Muscle of back (tissue), 3 donors: ENCODE measurements at regions not wholly inside any gene's neighbourhood (a gene's known extent, or its start where the extent isn't known, plus 50 kb on each side); places are given as distances from the start of the nearest gene placed in this dataset.

ENCODE experiments used
- DNase-seq, 3 donors: peaks; one replicate each; pipeline versions ENCODE4 v3.0.0 to v3.0.0-alpha.2; 2013

DNA sequence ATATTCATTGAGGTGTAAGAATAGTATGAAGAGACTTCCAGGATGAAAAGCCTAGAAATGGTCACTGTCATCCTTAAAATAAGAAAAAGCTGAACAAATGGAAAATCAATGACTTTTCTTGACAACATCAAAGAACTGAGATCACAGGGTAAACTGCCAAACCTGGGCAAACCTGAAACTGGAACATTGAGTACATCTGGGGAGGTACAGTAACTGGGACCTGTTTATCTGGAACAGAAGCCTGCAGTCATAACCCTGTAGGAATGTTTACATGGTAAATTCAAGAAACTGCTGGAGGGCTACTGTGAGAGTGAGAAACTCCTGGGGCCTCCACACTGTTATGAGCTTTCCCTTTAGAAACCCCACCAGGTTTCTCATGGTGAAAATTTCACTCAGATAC lies 130.1 kb upstream of the PIRT start:
- no peak for DNase-seq

DNA sequence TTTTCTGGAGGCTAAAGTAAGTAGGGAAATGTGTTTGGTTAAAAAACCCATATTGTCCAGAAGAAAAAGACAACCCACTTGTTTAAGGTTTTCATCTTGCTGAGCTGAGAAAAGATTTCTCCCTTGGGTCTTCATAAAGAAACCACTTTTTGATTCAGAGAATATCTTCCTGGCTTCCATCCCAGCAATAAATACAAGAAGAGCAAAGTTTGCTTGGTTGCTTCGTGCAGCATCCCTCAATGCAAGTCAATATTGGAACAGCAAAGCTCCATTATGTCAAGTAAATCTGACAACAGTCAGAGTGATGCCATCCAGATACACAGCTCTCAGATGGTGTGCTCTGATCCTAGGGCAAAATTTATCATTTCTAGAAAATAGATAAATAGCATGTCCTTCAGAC lies 118.9 kb upstream of the PIRT start:
- peak in 2 of 3 donors; percentile 1 to 12 for DNase-seq

DNA sequence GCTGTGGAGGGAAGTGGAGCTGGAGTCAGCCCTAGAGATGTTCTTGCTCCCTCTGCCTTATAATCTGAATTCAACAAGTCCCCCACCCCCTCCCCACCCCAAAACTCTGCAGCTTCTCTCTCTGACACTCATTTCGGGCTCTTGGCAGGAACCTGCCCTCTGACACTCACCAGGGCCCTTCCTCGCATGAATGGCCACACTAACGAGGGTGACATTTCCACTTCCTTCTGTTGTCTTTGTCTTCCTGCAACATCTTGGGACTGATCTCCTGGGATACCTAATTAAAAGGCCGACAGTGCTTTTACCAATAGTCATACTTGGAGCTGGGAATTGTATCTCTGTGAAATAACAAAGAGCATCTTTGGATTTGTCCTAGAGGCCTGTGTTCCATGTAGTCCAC lies 106.9 kb upstream of the PIRT start:
- no peak for DNase-seq

DNA sequence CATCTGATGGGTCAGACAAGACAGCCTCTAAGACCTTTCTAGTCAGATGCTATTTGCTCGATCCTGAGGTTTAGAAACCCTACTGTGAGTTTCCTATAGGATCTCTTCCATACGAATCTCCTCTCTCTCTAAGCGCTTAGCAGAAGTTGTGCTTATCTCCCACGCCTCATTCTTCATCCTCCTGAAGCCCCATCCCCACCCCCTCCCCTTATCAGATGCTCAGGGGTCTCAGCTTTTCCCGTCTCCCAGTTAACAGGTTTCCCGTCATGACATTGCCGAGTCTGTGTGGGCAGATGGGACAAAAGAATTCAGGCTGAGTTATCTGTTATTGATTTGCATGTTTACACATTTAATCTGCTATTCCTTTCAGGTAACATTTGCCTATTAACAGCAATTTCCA lies 99.0 kb upstream of the PIRT start:
- no peak for DNase-seq

DNA sequence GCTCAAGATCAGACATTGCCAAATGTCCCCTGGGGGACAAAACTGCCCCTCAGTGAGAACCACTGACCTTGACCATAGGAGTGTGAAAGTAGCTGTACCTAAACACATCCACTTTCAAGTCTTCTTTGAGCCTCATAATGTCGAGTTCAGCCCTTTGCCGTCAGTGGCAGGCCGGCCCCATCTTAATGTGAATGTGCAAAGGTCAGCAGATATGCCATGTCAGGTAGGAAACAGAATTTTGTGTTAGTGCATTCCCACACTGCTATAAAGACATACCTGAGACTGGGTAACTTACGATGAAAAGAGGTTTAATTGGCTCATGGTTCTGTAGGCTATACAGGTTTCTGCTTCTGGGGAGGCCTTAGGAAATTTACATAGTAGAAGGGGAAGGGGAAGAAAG lies 95.1 kb upstream of the PIRT start:
- no peak for DNase-seq

DNA sequence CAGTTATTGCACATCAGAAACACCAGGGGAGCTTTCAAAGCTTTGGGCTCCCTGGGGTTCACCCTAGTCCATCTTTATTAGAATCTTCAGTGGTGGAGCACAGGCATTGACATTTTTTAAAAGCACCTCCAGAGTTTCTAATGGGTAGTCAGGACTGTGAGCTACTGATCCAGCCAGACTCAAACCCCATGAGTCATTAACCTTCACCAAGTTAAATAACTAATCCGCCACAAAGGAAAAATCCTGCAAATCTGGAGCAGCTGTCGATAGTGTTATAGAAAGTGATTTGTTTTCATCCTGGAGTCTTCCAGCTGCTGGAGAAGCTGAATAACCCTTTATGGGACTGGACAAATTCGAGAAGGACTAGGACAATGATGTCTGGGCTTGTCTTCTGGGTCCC lies 93.2 kb upstream of the PIRT start:
- DNase-seq: no peak

DNA sequence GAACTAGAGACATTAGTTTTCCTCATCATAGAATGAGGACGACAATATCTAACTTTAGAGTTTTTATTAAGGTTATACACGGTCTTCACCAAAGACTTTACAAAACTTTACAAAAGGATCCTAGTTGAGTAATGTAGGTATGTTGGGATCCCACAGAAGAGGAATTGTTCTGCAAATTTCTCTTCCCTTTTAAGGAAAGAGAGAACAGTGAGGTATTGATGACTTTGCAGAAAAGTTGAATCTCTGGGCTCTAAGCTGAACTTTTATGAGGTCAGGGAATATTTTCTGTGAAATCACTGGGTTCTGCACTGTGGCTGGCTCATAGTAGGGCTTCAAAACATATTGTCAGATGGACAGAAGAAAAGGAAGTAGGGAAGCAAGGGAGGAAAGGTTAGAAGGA lies 89.8 kb upstream of the PIRT start:
- DNase-seq: no peak

DNA sequence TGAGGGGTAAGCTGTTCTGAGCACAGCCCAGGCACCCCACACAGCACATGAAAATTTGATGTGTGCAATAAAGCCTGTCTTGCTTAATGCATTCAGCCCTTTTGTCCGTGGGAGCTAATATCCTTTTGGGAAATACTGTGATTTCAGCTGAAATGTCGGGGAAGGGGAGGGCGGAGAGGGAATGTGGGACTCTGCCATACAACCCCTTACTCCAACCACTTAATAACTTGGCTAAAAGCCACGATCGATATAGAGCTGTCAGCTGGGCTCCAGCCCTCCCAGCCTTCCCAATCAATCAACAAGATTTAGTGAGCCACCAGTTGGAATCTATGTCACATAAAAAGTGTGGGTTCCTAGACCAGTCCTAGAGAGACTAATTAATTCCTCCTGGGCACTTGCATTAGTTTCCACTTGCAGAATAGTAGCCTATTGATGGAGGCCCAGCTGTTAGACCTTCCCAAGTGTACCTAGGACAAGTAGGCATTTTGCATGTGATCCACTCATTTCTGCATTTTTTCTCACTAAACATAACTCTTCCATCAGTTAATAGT lies 82.7 kb upstream of the PIRT start:
- DNase-seq: no peak

DNA sequence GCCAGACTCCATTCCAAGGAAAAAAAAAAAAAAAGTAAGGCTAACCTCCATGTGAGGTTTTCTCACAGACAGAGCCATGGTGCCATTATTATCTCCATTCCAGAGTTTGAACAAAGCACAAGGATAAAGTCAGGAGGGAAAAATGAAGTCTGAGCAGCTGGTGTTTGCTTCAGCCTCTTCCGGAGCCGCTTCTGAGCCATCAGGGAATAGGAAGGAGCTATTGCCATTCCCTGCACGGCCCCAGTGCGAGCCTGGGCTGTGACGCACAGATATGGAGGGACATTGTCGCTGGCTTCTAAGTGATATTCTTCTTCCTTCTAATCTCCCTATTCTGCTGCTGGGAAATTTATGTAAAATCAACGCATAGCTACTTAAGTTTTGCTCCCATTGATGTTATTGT lies 69.5 kb upstream of the PIRT start:
- peak in 1 of 3 donors; percentile 32 for DNase-seq

DNA sequence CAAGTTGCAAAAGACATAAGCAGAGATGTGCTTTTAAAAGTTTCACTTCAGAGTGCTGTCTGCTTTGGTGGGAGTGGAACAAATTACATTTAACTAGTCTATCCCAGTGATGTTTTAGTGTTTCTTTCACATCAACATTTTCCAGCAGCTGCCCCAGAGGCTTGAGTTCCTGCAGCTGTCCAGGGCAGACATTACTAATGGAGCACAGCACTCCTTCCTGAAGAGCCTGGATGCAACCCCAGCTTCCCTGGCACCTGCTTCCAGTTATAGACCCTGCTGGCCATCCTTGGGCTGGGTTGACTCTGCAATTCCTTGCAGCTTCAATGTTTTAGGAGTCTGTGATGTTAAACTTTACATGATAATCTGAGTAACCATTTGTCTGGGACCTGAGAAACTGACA lies 61.4 kb upstream of the PIRT start:
- peak in 2 of 3 donors; percentile 25 to 61 for DNase-seq

DNA sequence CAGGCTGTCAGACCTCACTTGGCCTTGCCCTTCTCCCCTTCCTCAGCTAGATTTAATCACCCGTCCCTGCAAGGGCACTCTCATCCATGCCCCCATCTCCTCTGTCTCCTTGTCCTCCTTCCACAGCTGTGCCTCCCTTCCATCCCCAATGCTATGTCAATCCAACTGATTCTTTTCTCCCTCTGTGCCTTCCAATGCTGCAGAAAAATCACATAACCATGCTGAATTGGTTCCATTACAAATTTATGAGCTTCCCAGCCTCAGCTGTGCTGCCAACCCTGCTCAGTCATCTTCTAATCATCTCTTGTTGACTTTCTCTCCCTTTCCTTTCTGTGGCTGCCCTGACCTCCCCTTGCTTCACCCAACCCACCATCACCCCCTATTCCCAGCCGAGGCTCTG lies 56.3 kb upstream of the PIRT start:
- no peak for DNase-seq

DNA sequence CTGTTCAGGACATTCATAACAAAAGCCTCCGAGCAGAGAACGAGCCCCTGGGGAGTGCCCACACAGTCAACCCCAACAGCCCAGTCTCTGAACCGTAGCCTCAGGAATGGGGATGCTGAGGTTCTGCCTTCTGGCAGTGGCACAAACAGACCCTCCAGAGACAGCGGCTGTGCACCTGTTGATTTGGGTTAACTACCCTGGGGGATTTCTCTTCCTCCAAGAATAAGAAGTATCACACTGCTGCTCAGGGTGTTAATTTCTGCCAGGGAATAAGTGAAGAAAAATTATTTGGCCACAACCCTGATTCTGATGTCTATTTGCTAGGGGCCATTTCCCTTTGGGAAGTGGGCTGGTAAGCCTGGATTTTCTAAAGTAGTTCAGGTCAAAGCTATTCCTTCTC lies 51.0 kb upstream of the PIRT start:
- no peak for DNase-seq
